Pancreas (tissue), 10 donors: ENCODE measurements at regions not wholly inside any gene's neighbourhood (a gene's known extent, or its start where the extent isn't known, plus 50 kb on each side); places are given as distances from the start of the nearest gene placed in this dataset.

Experiments
- ATAC-seq, 4 donors: fragments of 200-7000 bp; cut with Tn5 transposase; one replicate each; pipeline versions ENCODE4 v1.8.0 to v1.9.1; 2020; ENCODE audit warnings: mild to moderate bottlenecking in 4 of 4, moderate library complexity in 4 of 4
- DNase-seq, 6 donors: peaks; one replicate each; pipeline ENCODE4 v3.0.0-alpha.2; 2020
- FAIRE-seq: peaks from 2 replicates; lab custom pipeline; 2012; peaks lifted over from hg19 to GRCh38; lab: Jason Lieb, UNC
- H3K27ac ChIP-seq, 4 donors: fragments of 200-600 bp; sonication (generic); 1 replicate in 3 of 4; 2 replicates in 1 of 4; pipeline versions ENCODE4 v1.5.0 to v1.8.0; 2020
- H3K27me3 ChIP-seq, 4 donors: fragments of 200-600 bp; one replicate each; pipeline ENCODE4 v1.8.0; 2021
- H3K36me3 ChIP-seq, 3 donors: fragments of 200-600 bp; sonication (generic) in 1 of 3; one replicate each; pipeline versions ENCODE4 v1.5.0 to v1.8.0; 2020 to 2021
- H3K4me1 ChIP-seq, 3 donors: fragments of 200-600 bp; one replicate each; pipeline ENCODE4 v1.8.0; 2021
- H3K4me3 ChIP-seq, 4 donors: fragments of 200-600 bp; sonication (generic) in 2 of 4; one replicate each; pipeline versions ENCODE4 v1.5.0 to v1.8.0; 2020 to 2021
- H3K9me3 ChIP-seq, 4 donors: fragments of 200-600 bp; one replicate each; pipeline ENCODE4 v1.8.0; 2021
- CTCF ChIP-seq, 4 donors: fragments of 200-600 bp; sonication (generic) in 3 of 4; IDR thresholded peaks; one replicate each; pipeline versions ENCODE4 v1.5.0 to v1.8.0; 2021; ENCODE audit warnings: antibody characterized with exemption in 4 of 4
- WGBS, 2 donors: extraction: QIAGEN DNeasy Blood & Tissue Kit; methylation state at CpG; one replicate each; pipeline ENCODE4 v1.1.7; 2013; 5-methylcytosine and 5-hydroxymethylcytosine counted together
- intact Hi-C, 3 donors: fragments of 100-400 bp; cut with DNase I; formaldehyde crosslinking; loops; one replicate each; pipeline versions ENCODE4 v1.11.1 to v1.14.2; 2022
- donor health status: healthy with polysubstance abuse.
- donor health status: DM: no; HTN: no; CAD: no; lungs with moderate emphysema.
- donor health status: DM: no; HTN: no; CAD: no.
- donor health status: control.
- donor health status: control.
- donor health status: Bipolar disorder and iron deficiency.
- donor health status: DM: yes; HTN: yes; CAD: no.
- donor health status: DM: no; HTN: no; CAD: no.
- donor health status: DM: no; HTN: no; CAD: no.
- donor health status: DM: yes; HTN: yes; CAD: no.

GRCh38 chr13:107375701-107376340 lies 807.9 kb upstream of the ARGLU1 start:
- Histone ChIP-seq H3K9me3 (no peaks in the 10 kb centered on the region), H3K4me3 (no peak overlapping the region), H3K4me1 (no peaks in the 10 kb centered on the region), H3K27ac (no peak overlapping the region), H3K27me3 (no peaks in the 10 kb centered on the region), H3K36me3 (no peaks in the 10 kb centered on the region)
- FAIRE-seq, result no peak
- ATAC-seq, result no peak
- TF ChIP-seq CTCF (IDR thresholded peaks at IDR 0.05), result no peak
- intact Hi-C loops, result no loop called here
- WGBS, 2 donors, result 81 to 83% methylated on average over 4 of the region's 4 CpGs
- no peak for DNase-seq

- intact Hi-C loops, result no loop called here
- Histone ChIP-seq H3K27ac (no peak overlapping the region), H3K4me3 (no peak overlapping the region), H3K27me3 (no peaks in the 10 kb centered on the region), H3K36me3 (no peaks in the 10 kb centered on the region), H3K4me1 (no peaks in the 10 kb centered on the region), H3K9me3 (no peaks in the 10 kb centered on the region)
- TF ChIP-seq CTCF (IDR thresholded peaks at IDR 0.05), result no peak
- ATAC-seq (no peak), DNase-seq (no peak), FAIRE-seq (no peak)
- WGBS, 2 donors, result 56 to 67% methylated on average over 2 of the region's 2 CpGs
These were observed 806.1 kb upstream of the ARGLU1 start for GRCh38 chr13:107374038-107374437.

- Histone ChIP-seq H3K27me3 (no peaks in the 10 kb centered on the region), H3K4me1 (no peaks in the 10 kb centered on the region), H3K9me3 (no peaks in the 10 kb centered on the region), H3K27ac (no peak overlapping the region), H3K36me3 (no peaks in the 10 kb centered on the region), H3K4me3 (no peak overlapping the region)
- ATAC-seq, result peak in 3 of 4 donors; percentile 48 to 65 (median 55)
- no peak for DNase-seq
- peak in 3 of 4 donors; percentile 11 to 18 (median 14) for TF ChIP-seq CTCF (IDR thresholded peaks at IDR 0.05)
- FAIRE-seq, result no peak
- 5% methylated on average over 3 of the region's 3 CpGs for WGBS, 2 donors
- intact Hi-C loops, result no loop called here
These were observed 805.6 kb upstream of the ARGLU1 start for GRCh38 chr13:107373551-107373950.

- no peak overlapping the region for H3K4me3 ChIP-seq
- H3K9me3 ChIP-seq, result no peaks in the 10 kb centered on the region
- WGBS, 2 donors, result 45 to 52% methylated on average over 7 of the region's 7 CpGs
- ATAC-seq, result peak in 1 of 4 donors; percentile 22
- H3K27ac ChIP-seq, result no peak overlapping the region
- DNase-seq, result no peak
- H3K27me3 ChIP-seq, result no peaks in the 10 kb centered on the region
- no peak for TF ChIP-seq CTCF (IDR thresholded peaks at IDR 0.05)
- no peaks in the 10 kb centered on the region for H3K4me1 ChIP-seq
- no peaks in the 10 kb centered on the region for H3K36me3 ChIP-seq
- no peak for FAIRE-seq
- intact Hi-C loops, result no loop called here
These were observed 802.3 kb upstream of the ARGLU1 start for GRCh38 chr13:107370015-107370785.

- no peak for DNase-seq
- H3K9me3 ChIP-seq, result no peaks in the 10 kb centered on the region
- 56 to 63% methylated on average over 8 of the region's 8 CpGs for WGBS, 2 donors
- no peak for TF ChIP-seq CTCF (IDR thresholded peaks at IDR 0.05)
- no peak for ATAC-seq
- intact Hi-C loops, result no loop called here
- no peaks in the 10 kb centered on the region for H3K27me3 ChIP-seq
- H3K4me1 ChIP-seq, result no peaks in the 10 kb centered on the region
- no peak overlapping the region for H3K27ac ChIP-seq
- no peaks in the 10 kb centered on the region for H3K36me3 ChIP-seq
- no peak overlapping the region for H3K4me3 ChIP-seq
- no peak for FAIRE-seq
These were observed 799.3 kb upstream of the ARGLU1 start for GRCh38 chr13:107367258-107367657.
